Caki2 (cell line): ENCODE measurements at regions not wholly inside any gene's neighbourhood (a gene's known extent, or its start where the extent isn't known, plus 50 kb on each side); places are given as distances from the start of the nearest gene placed in this dataset.

Experiments used
- DNase-seq: peaks from one replicate; pipeline ENCODE4 v3.0.0-alpha.2; 2015; ENCODE audit warnings: low read depth
- in situ Hi-C: cut with HindIII; loops from 2 replicates; pipeline ENCODE4 v1.10.0; 2016; ENCODE audit warnings: low sequenced_read_pairs, low pct_unique_long_range_greater_than_20kb, mixed read lengths

DNA sequence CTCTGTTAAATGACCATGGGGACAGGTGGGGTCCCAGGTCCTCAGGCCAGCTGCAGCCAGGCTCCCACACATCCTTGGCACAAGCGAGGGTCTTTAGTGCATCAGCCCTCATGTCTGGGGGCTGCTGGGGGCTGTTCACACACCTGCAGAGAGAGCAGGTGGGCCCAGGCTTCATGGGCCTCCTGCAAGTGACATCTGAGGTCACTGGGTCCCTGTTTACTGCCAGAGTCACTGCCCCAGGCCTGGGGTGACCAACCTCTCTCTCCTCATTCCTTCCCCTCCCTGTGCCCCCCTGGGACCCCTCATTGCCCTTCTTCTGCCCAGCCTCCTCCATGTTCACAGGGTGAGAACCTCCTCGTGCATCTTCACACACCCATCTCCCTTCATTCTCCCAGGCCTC, 92.4 kb downstream of the RTL6 start:
- DNase-seq, result no peak
- in situ Hi-C loops, result no loop called here

DNA sequence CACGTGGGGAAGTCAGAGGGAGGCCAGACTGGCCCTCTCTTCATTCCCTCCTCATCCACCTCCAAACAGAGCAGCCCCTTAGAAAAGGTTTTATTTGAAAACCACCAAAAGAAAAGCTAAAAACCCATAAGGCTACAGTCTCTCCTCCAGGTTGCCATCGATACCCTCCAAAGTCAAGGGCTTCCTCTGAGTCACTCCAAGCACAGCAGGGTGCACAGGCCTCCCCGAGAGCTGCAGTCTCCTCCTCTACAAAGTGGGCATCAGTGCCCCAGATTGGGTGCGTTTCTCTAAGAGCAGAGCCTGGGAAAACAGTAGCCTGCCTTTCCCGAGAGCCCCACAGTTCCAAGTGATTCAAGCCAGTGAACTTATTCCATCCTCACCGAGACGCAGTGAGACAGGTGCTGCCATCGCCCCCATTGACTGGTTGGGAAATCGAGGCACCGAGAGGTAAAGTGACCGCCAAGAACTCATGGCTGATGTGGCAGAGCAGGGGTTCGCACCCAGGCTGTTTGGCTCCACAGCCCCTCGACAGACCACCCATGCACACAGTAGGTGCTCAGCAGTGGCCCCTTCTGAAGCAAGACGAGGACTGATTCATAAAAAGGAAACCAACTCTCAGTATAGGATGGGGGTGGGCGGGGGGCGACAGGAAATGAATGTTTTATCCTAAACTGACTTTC, 91.7 kb upstream of the SHISAL1 start:
- in situ Hi-C loops, result no loop called here
- DNase-seq, result no peak

DNA sequence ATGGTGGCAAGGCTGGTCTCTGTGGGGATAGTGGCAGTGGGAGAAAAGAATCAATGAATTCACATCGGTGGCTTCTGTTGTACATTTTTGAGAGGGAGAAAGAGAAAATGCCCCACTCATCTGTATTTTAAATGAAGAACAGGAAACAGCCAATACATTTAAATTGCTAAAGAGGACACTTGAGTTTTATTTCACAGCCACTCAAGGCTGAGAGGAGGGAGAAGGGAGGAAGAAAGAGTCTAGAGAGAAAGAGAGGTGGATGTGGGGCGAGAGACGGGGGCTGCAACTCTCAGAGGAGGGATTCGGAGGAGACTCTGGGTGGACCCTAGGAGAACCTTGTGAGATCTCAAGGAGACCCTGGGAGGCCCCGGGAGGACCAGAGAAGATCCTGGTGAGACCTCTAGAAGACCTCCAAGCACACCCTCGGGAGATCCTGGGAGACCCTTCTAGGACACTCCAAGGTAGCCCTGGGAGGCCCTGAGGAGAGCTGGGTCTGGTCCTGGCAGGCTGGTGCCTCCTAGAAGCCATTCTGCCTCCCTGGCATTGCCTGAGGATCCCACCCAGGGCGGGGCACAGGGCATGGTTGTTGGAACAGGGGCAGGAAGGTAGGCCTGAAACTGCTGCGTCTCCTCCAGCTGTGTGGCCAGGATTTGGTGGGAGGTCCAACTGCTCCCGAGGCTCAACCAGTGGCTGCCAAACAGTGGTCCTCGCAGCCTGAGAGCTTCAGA, 91.0 kb upstream of the SHISAL1 start:
- in situ Hi-C loops, result no loop called here
- DNase-seq, result no peak

DNA sequence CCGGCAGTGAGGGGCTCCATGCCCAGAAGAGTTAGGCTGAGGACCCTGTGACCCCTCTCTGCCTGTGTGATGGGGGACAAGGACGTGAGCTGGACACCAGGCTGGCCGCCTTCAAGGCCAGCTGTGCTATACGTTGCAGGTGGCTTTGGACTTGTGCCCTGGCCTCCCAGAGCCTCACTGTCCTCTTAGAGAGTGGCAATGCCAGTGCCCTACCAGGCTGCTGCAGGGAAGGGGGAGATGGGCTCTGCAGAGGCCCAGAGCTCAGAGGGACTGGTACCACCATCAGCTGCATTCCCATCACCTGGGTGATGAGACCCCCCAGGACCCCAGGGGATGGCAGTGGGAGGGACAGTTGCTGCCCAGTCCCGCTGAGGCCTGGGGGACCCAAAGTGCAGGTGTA, 90.4 kb upstream of the SHISAL1 start:
- in situ Hi-C loops, result no loop called here
- no peak for DNase-seq

DNA sequence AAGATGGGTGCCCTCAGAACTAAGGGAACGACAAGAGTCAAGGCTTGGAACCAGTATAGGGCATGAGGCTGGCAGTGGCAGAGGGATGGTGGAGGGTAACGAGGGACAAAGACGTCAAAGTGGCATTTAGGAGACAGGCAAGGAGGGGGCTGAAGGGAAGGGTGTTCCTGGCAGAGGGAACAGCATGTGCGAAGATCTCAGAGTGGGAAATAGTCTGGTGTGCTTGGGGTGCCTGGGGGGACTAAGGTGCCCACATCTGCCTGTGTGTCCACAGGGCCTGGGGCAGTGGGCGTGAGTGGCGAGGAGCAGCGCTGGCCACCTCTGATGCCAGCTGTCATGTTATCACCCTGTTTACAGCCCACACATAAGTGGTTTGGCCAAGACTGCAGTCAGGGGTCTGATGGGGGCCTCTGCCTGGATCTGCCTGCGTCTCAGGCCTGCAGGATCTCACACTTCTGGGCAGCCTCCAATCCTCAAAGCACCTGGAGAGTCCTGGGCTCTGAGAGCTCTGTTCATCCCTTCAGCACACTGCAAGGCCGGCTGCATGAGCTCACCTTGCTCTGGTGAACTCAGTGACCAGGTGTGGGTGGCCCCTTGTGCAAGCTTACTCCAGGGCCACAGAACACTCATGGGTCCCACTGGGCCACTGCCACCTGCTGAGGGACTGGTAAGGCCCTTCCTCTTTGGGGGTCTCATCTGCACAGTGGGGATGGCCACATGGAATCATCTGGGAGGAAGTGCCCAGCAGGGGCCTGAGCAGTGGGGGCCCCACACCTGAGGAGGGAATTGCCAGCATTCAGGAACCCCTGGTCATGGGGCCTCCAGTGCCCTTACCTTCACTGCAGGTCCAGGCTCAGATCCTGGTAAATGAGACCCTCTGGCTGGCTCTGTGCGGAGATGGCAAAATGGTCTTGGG, 89.7 kb upstream of the SHISAL1 start:
- DNase-seq, result no peak
- in situ Hi-C loops, result no loop called here

DNA sequence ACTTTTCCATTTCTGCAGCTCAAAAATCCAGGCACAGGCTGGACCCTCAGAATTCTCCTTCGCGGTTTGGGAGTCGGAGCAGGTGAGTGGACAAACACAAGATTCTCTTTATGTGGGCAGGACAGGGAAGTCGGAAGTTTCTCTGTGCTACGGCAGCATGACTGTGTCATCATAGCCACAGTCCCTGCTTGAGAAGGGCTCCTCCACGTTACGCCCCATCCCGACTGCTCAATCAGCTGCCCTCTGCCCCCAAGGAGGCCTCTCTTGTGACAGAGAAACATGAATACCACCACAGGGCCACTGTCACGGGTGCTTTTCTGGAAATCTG, 89.0 kb upstream of the SHISAL1 start:
- in situ Hi-C loops, result no loop called here
- no peak for DNase-seq

DNA sequence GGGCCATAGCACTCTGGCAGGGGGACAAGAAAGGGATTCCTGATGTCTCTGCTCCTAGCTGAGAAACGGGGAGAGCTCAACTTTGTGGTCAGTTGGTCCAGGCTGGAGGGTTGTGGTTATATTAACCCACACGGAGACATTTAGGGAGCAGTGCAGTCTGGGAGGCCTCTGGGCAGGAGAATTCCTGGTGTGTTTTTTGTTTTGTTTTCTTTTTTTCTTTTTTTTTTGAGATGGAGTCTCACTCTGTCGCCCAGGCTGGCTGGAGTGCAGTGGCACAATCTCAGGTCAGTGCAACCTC, 88.0 kb upstream of the SHISAL1 start:
- in situ Hi-C loops, result no loop called here
- no peak for DNase-seq

DNA sequence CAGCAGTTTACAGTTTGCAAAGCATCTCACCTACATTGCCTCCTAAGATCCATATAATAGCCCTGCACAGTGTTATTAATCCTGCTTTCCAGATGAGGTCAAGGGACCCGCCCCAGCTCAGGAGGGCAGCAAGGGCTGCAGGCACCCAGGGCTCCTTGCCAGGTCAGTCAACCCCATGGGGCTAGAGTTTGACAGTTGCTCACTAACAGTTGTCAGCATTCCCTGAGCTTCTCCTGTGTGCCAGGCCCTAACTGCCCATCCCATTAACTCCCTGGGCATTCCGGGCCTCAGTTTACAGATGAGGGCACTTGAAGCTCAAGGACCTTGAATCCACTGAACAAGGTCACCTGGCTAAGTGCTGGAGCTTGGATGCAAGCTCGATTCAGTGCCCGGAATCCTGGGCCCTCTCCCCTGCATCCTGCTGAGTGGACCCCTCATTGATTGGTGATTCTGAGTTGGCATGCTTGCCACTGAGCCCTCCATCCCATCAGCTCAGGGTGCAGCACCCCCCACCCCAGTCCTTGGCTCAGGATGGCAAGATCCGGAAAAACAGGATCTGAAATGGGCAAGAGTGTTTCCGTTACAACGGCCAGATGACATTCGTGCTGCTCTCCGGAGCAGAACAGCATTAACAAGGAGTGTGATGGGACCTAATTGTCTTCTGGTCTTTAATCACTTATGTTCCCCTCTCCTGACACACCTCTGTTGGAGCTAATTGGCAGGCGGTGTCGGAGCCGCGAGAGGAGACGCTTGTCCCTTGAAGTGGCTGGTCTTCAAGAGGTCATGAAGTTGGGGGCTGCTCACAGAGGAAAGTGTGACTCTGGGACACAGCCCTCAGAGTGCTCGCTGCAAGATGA, 87.4 kb upstream of the SHISAL1 start:
- DNase-seq, result no peak
- in situ Hi-C loops, result no loop called here

DNA sequence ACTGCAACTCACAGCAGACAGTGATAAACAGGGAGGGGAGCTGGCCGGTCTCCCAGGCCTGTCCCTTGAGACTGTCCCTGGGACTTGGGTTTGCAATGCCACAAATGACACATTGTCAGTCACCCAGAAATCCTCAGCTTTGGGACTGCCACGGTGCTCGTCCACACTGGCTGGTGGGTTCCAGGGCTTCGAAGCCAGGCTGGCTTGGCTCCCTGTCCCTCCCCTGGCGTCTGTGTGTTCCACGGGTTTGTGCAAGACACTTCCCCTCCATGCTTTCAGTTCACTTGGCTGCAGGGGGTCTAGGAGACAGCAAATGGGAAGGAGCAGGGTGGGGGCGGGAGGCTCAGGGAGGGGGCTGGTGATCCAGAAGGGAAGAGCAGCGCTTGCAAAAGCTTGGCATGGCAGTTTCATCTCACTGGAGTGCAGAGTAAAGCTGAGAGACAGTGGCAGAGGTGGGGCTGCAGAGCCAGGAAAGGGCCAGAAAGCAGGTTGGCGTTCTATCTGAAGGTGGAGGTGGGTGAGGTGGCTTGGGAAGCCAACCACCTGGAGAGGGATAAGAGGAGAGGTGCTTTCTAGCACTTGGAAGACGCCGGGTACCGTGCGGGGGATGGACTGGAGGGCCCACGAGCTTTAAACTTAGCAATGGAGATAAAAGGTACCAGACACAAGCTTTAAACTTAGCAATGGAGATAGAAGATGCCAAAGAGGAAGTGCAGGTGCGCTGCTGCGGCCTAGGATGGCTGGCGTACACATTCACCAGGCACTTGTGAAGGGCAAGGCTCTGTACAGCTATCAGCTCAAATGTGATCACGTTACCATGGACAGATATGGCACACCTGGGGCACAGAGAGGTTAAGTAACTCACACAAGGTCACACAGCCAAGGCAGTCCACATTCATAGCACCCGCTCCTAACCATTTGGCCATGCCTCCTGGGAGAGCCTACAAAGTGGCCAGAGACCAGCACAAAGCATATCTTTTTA, 86.4 kb upstream of the SHISAL1 start:
- in situ Hi-C loops, result no loop called here
- DNase-seq, result no peak

DNA sequence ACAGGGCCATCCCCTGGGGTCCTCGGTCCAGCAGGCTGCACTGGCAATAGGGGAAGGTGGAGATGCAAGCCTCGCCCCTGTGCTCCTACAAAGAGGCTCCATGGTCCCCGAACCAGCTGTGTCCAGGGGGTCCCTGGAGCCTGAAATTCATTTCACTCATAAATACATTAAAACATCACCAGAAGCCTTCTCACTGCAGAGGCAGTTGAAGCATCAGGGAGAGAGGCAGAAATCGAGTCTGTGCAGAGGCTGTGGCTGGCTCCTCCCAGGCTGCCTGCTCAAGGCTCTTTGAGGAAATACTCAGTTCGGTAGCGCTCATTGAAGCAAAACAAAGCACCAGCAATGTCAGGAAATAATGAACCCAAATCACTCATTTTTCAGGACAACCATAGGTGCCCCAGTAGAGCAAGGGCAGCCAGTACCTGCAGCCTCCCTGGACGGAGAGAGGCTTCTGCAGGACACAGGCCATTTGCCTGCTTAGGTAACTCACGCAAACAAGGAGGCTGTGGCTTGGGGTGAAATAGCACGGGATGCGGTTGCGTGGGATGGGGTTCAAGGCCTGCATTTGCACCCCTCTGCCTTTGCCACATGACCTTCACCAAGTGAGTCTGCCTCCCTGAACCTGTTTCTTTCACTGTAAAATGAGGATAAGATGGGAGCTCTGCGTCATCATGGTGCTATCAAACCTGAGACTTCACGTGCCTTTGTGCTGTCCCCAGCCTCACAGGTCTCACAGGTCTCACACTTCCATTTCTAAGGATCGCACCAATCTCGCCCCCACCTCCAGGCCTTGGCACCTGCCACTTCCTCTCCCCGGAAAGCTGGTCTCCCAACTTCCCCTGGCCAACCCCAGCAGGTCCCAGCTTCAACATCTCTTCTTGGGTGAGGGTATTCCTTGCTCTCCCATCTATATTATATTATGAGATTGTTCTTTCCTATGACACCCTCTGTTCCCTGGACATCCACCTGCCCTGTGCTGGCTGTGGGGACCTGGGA, 84.3 kb upstream of the SHISAL1 start:
- peak; percentile 51 for DNase-seq

DNA sequence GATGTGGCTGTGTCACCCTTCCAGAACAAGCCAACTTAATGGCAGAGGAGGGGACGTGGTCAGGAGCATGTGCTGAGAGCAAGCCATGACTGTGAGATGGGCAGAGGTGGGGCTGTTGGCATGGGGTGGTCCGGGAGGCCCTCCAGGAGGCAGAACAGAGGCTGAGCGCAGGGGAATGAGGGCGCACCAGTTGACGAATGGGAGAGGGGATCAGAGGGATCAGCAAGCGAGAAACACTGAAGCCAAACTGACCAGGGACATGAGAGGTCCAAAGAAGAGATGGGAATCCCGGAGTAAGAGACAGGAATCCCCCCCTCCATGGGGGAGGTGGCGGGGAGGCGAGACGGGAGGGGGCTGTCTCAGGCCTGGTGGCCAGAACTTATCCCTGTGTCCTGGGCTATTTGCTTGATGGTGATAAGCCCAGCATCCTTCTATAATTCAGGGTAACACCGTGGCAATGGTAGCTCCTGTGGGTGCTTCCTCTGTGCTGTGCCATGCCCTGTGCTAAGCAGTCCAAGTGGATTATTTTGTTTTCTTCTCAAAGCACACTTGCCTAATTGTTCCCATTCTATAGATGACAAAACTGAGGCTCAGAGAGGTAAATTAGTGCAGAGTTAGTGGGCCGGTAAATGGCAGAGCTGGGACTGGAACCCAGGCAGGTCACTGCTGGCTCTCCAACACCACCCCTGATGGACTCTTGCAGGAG, 83.4 kb upstream of the SHISAL1 start:
- in situ Hi-C loops, result no loop called here
- DNase-seq, result no peak

More for the DNA sequence above, 84.3 kb upstream of the SHISAL1 start:
- in situ Hi-C loops, result no loop called here

DNA sequence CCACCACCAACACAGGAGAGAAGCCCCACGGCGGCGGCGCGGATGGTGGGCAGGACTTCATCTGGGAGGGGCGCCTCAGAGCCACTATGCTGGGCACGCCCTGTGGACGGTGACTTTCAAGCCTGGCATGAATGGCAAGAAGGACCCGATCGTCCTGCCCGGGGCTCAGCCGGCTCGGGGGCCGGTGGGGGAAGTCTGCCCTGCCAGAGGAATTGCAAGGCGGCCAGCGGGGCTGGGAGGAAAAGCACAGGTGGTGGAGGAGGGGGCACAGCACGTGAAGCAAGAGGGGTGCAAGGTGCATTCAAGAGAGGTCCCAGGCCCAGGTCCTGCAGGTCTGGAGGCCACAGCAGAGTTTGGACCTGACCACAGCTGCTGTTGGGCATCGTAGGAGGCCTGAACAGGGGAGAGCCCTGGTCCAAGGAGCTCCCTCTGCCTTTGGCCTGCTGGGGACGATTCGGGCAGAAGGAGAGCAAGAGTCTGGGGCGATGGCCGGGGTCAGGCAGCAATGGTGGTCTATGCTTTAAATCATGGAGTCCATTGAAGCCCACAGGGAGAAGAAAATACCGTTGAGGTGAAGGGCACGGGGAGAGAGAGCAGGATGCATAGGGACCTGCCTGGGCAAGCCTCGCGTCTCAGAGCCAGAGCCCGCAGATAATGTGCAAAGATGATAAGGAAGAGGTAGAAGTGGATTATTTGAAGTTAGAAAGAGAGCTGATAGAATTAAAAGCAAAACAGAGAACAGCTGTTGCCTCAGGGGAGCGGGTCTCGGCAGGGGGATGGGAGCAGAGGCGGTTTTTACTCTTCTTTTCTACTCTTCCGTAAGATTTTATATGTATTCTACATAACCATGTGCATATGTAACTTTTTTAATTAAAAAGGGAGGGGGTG, 82.6 kb upstream of the SHISAL1 start:
- DNase-seq, result no peak
- in situ Hi-C loops, result no loop called here

DNA sequence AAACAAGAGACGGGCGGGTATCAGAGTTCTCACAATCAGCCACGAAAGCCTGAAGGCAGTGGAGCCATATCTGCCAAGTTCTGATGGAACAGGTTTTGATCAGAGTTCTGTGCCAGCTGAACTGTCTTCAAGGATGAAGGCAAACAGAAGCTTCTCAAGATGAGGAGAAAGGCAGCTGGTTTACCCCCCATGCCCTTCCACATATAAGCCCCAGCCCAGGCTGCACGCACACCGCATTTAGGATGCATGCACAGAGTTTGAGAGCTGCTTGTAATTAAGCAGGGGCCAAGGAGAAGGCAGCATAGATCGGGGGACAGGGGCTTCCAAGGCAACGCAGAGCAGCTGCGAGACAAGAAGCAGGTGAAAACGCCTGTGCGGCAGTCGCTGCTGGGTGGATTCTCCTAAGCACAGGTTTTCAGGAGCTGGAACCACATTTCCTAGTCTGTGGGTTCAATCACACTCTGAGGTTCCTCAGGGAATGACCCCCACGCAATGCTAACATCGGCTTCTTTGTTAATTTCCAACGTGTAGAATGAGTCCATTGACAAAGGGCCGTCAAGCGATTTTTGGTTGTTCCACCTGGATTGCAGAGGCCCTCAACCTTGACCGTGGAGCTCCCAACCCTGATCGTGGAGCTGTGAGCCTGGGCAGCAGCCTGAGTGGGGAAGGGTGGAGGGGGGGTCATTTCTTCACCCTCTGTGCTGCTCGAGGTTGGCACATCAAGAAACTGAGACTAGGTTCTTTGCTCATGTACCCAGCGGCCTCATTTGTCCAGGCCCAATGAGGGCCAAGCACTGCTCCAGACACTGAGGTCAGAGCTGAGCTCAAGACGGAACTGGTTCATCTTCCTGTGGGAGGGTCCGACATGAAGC, 81.7 kb upstream of the SHISAL1 start:
- in situ Hi-C loops, result no loop called here

DNA sequence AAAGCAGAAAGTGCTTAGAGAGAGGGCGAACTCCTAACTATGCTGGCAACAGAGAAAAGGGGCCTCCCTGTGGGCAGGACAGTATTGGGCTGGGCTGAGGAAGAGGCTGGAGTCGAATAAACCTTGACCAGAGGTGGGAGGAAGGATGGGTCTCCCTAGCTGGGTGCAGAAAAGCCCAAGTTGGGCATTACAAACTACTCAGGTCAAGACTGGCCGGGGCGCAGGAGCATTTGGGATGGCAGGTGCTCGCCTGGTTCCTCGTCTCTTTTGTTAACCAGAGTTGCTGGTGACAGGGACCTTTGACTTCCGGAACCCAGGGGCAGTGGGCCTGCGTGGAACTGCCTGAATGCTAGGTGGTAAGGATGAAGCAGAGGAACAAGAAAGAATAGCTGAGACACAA, 80.3 kb upstream of the SHISAL1 start:
- in situ Hi-C loops, result no loop called here
- DNase-seq, result no peak

More for the DNA sequence above, 81.7 kb upstream of the SHISAL1 start:
- peak; percentile 35 for DNase-seq
